Peyer's patch (tissue), 4 donors: ENCODE measurements at regions not wholly inside any gene's neighbourhood (a gene's known extent, or its start where the extent isn't known, plus 50 kb on each side); places are given as distances from the start of the nearest gene placed in this dataset.

Experiments used
- POLR2A ChIP-seq, 2 donors: fragments of 450-650 bp; IDR thresholded peaks; one replicate each; pipeline ENCODE4 v1.5.1; 2017; ENCODE audit warnings: antibody characterized with exemption in 2 of 2, mild to moderate bottlenecking in 2 of 2, moderate library complexity in 2 of 2
- TF ChIP-seq, protein P1 (sequence below), 6 experiments: fragments of 450-650 bp in 4 of 6; fragments of 200-600 bp in 2 of 6; sonication (generic) in 1 of 6; IDR thresholded peaks; one replicate each; pipeline ENCODE4 v1.5.1; 2017 to 2019; ENCODE audit warnings: antibody characterized with exemption in 6 of 6, mild to moderate bottlenecking in 3 of 6, moderate library complexity in 1 of 6

DNA sequence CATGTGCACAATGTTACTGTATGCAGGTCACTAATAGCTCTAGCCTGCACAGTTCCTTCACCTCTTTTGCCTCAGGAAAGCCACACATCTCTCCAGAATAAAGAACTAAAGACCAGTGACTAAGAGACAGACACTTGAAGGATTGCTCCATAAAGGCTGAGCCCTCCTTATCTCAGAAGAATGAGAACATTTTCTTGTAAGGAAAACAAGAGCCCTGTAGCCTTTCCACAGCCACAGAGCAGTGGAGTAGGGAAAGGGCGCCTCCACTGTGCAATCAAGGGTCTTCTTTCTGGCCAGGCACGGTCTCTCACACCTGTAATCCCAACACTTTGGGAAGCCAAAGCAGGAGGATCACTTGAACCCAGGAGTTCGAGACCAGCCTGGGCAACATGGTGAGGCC lies 202.6 kb upstream of the TMEM45B start:
- TF ChIP-seq, protein P1, sequence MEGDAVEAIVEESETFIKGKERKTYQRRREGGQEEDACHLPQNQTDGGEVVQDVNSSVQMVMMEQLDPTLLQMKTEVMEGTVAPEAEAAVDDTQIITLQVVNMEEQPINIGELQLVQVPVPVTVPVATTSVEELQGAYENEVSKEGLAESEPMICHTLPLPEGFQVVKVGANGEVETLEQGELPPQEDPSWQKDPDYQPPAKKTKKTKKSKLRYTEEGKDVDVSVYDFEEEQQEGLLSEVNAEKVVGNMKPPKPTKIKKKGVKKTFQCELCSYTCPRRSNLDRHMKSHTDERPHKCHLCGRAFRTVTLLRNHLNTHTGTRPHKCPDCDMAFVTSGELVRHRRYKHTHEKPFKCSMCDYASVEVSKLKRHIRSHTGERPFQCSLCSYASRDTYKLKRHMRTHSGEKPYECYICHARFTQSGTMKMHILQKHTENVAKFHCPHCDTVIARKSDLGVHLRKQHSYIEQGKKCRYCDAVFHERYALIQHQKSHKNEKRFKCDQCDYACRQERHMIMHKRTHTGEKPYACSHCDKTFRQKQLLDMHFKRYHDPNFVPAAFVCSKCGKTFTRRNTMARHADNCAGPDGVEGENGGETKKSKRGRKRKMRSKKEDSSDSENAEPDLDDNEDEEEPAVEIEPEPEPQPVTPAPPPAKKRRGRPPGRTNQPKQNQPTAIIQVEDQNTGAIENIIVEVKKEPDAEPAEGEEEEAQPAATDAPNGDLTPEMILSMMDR (IDR thresholded peaks at IDR 0.05): no peak
- TF ChIP-seq POLR2A (IDR thresholded peaks at IDR 0.05): no peak
